Chondrocyte (in vitro differentiated cells): ENCODE measurements at regions not wholly inside any gene's neighbourhood (a gene's known extent, or its start where the extent isn't known, plus 50 kb on each side); places are given as distances from the start of the nearest gene placed in this dataset.

Source experiments
- DNase-seq: peaks from one replicate; pipeline ENCODE4 v3.0.0; 2021; ENCODE audit warnings: mixed read lengths, low spot score
- H3K27ac Mint-ChIP-seq: one replicate; pipeline ENCODE4 v1.8.0; 2021; ENCODE audit warnings: mild to moderate bottlenecking, moderate library complexity, mixed read lengths; ENCODE audit not compliant: unreplicated experiment
- H3K27me3 Mint-ChIP-seq: 2 replicates; pipeline ENCODE4 v1.8.0; 2021; ENCODE audit warnings: low read depth, mixed read lengths
- H3K36me3 Mint-ChIP-seq: 2 replicates; pipeline ENCODE4 v1.8.0; 2021; ENCODE audit warnings: low read depth, mixed read lengths
- H3K4me1 Mint-ChIP-seq: 2 replicates; pipeline ENCODE4 v1.8.0; 2021; ENCODE audit warnings: low read depth, mild to moderate bottlenecking, mixed read lengths
- H3K4me3 Mint-ChIP-seq: one replicate; pipeline ENCODE4 v1.8.0; 2021; ENCODE audit warnings: mild to moderate bottlenecking, moderate library complexity, mixed read lengths; ENCODE audit not compliant: unreplicated experiment
- H3K9me3 Mint-ChIP-seq: 2 replicates; pipeline ENCODE4 v1.8.0; 2021; ENCODE audit warnings: low read depth, mixed read lengths
- TF ChIP-seq, protein P1 (sequence below): fragments of 200-600 bp; sonication (generic); IDR thresholded peaks from 2 replicates; pipeline ENCODE4 v1.5.0; 2021; ENCODE audit warnings: antibody characterized with exemption, mild to moderate bottlenecking, moderate library complexity

DNA sequence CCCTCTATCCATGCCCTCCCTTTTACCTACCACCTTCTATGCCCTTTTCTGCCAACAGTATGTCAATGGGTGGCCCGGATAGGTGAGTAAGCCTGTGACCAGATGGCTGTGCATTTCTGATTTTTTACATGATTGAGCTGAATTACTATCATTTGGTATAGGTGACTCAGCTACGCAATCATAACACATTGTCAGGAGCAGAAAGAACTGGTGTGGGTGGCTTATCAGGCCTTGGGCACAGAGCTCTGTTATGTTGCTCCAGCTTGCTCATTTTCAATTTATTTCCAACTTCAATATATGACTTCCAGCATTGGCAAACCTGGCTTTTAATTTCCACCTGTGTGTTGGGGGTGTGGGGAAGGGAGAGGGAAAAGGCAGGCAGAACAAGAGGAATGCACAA, 86.6 kb upstream of the AGBL1 start:
- no peak for DNase-seq
- Mint-ChIP-seq H3K4me3 (no peak overlapping the region), H3K27ac (no peak overlapping the region), H3K9me3 (peaks cover 15% of the 10 kb centered on the region), H3K36me3 (no peaks in the 10 kb centered on the region), H3K4me1 (no peaks in the 10 kb centered on the region), H3K27me3 (peaks cover 4% of the 10 kb centered on the region)
- TF ChIP-seq, protein P1, sequence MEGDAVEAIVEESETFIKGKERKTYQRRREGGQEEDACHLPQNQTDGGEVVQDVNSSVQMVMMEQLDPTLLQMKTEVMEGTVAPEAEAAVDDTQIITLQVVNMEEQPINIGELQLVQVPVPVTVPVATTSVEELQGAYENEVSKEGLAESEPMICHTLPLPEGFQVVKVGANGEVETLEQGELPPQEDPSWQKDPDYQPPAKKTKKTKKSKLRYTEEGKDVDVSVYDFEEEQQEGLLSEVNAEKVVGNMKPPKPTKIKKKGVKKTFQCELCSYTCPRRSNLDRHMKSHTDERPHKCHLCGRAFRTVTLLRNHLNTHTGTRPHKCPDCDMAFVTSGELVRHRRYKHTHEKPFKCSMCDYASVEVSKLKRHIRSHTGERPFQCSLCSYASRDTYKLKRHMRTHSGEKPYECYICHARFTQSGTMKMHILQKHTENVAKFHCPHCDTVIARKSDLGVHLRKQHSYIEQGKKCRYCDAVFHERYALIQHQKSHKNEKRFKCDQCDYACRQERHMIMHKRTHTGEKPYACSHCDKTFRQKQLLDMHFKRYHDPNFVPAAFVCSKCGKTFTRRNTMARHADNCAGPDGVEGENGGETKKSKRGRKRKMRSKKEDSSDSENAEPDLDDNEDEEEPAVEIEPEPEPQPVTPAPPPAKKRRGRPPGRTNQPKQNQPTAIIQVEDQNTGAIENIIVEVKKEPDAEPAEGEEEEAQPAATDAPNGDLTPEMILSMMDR = no peak

DNA sequence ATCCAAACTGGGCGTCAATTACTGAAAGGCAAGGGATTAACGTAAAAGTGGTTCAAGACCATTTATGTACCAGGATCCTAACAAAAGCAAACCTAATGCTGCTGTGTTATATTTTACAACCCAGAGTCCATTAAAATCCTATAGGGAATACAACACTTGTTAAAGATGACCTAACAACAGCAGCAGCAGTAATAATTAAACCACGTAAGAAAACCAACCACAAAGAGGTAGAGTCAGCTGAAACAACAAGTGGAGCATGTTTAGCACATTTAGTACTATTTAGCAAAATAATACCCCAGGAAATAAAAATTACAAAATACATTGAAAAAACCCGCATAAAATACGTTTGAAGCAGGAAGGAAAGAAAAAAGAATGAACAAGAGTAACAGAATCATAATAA, 82.1 kb upstream of the AGBL1 start:
- TF ChIP-seq, protein P1 = no peak
- Mint-ChIP-seq H3K27ac (no peak overlapping the region), H3K9me3 (peaks cover 10% of the 10 kb centered on the region), H3K27me3 (peaks cover 5% of the 10 kb centered on the region), H3K36me3 (no peaks in the 10 kb centered on the region), H3K4me1 (no peaks in the 10 kb centered on the region), H3K4me3 (no peak overlapping the region)
- DNase-seq = no peak

DNA sequence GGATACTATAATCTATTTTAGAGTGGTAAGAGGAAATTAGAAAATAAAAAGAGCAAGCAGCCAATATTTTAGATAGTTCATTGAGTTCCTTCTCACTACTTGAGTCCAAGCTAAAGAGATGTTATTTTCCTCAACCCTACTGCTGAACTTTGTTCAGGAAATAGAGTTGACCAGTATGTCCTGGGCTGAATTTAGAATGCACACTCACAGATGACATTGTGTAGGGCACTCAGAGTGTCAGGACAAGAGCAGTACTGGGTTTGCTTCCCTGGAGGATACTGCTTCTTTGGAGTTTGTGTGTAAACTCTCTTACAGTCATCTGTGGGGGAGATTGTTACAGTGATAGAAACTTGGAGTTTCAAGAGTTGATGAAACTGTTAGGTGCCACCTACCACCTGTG, 80.0 kb upstream of the AGBL1 start:
- TF ChIP-seq, protein P1 = no peak
- Mint-ChIP-seq H3K27me3 (peaks cover 7% of the 10 kb centered on the region), H3K36me3 (no peaks in the 10 kb centered on the region), H3K4me3 (no peak overlapping the region), H3K9me3 (peaks cover 6% of the 10 kb centered on the region), H3K27ac (no peak overlapping the region), H3K4me1 (no peaks in the 10 kb centered on the region)
- no peak for DNase-seq

DNA sequence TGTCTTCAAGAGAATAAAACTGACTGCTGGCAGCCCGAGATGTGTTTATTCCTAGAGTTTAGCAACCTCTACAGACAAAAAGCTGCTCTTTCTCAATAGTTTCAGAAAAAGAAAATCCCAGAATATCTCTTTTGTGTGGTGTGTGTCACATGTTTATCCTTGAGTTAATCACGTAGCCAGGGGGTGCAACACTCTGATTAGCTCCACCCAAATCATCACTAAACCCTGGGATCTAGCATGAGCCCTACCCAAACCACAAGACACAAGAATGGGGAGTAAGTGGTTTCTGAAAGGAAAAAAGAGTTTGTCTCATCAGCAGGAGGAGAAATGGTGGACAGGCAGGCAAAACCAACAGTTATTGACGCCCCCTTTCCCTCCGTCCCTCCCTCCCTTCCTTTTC, 78.5 kb upstream of the AGBL1 start:
- no peak for DNase-seq
- Mint-ChIP-seq H3K27me3 (peaks cover 7% of the 10 kb centered on the region), H3K9me3 (no peaks in the 10 kb centered on the region), H3K36me3 (no peaks in the 10 kb centered on the region), H3K27ac (no peak overlapping the region), H3K4me1 (no peaks in the 10 kb centered on the region), H3K4me3 (no peak overlapping the region)
- TF ChIP-seq, protein P1 = no peak

DNA sequence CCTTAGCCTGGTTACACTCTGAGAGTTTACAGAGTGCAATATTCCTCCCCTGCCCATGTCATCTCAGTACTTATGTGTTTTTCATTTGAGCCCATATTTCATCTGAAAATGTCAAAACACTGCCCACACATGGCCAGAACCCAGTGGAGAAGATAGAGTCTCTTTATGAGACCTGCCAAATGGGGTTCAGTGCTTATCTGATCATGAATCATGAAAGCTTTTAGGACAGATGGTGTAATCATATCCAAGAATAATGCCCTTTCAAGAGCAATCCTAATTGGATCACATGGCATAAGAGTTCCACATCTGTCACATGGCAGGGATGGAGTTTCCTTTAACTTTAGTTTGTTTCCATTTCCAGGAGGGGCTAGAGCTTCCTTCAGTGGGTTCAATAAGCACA, 77.2 kb upstream of the AGBL1 start:
- Mint-ChIP-seq H3K4me3 (no peak overlapping the region), H3K9me3 (no peaks in the 10 kb centered on the region), H3K27me3 (peaks cover 7% of the 10 kb centered on the region), H3K4me1 (no peaks in the 10 kb centered on the region), H3K36me3 (no peaks in the 10 kb centered on the region), H3K27ac (no peak overlapping the region)
- DNase-seq = no peak
- TF ChIP-seq, protein P1 = no peak
